Breast epithelium (tissue), 4 donors: ENCODE measurements at regions not wholly inside any gene's neighbourhood (a gene's known extent, or its start where the extent isn't known, plus 50 kb on each side); places are given as distances from the start of the nearest gene placed in this dataset.

Experiments used
- DNase-seq, 2 donors: peaks; one replicate each; pipeline ENCODE4 v3.0.0-alpha.2; 2019; ENCODE audit warnings: low spot score in 2 of 2
- H3K27ac ChIP-seq, 2 donors: fragments of 200-600 bp; sonication (generic) in 1 of 2; one replicate each; pipeline ENCODE4 v1.5.1; 2016 to 2019; ENCODE audit warnings: mild to moderate bottlenecking in 1 of 2
- H3K27me3 ChIP-seq, 2 donors: fragments of 200-600 bp; sonication (generic) in 1 of 2; one replicate each; pipeline versions ENCODE4 v1.5.1 to v1.6.0; 2017 to 2019; ENCODE audit warnings: control low read depth in 1 of 2, mild to moderate bottlenecking in 1 of 2
- H3K36me3 ChIP-seq: fragments of 200-600 bp; one replicate; pipeline ENCODE4 v1.5.1; 2019
- H3K4me1 ChIP-seq, 2 donors: fragments of 200-600 bp; sonication (generic); one replicate each; pipeline ENCODE4 v1.5.1; 2016 to 2019; ENCODE audit warnings: control low read depth in 1 of 2
- H3K4me3 ChIP-seq, 3 donors: fragments of 200-600 bp; sonication (generic); 1 replicate in 2 of 3; 2 replicates in 1 of 3; pipeline ENCODE4 v1.5.1; 2016 to 2019; ENCODE audit warnings: mild to moderate bottlenecking in 3 of 3, moderate library complexity in 2 of 3
- H3K9me3 ChIP-seq, 2 donors: fragments of 200-600 bp; sonication (generic) in 1 of 2; one replicate each; pipeline ENCODE4 v1.5.1; 2016 to 2019; ENCODE audit warnings: control low read depth in 1 of 2
- CTCF ChIP-seq, 3 donors: fragments of 450-650 bp; IDR thresholded peaks; one replicate each; pipeline ENCODE4 v1.5.1; 2016 to 2017; ENCODE audit warnings: antibody characterized with exemption in 3 of 3, mild to moderate bottlenecking in 3 of 3, moderate library complexity in 3 of 3
- POLR2A ChIP-seq: fragments of 450-650 bp; IDR thresholded peaks from one replicate; pipeline ENCODE4 v1.6.1; 2016; ENCODE audit warnings: antibody characterized with exemption, mild to moderate bottlenecking, moderate library complexity
- POLR2AphosphoS5 ChIP-seq, 3 donors: sonication (generic); formaldehyde crosslinking; IDR thresholded peaks; one replicate each; pipeline ENCODE4 v1.6.1; 2017; ENCODE audit warnings: antibody characterized with exemption in 3 of 3
- intact Hi-C: fragments of 100-400 bp; cut with DNase I; formaldehyde crosslinking; loops from one replicate; pipeline ENCODE4 v1.15.1; 2023; ENCODE audit warnings: low total_unique reads

GRCh38 chr19:31592456-31592855 lies 243.2 kb upstream of the TSHZ3 start:
- no peak for DNase-seq
- no peaks in the 10 kb centered on the region for H3K4me1 ChIP-seq
- intact Hi-C loops = no loop called here
- TF ChIP-seq CTCF (IDR thresholded peaks at IDR 0.05) (no peak), POLR2AphosphoS5 (IDR thresholded peaks at IDR 0.05) (no peak), POLR2A (no peak)
- H3K27me3 ChIP-seq = peaks cover 0 to 18% of the 10 kb centered on the region in 2 donors
- no peaks in the 10 kb centered on the region for H3K9me3 ChIP-seq
- H3K27ac ChIP-seq = no peak overlapping the region
- H3K4me3 ChIP-seq = no peak overlapping the region
- no peaks in the 10 kb centered on the region for H3K36me3 ChIP-seq

- no peaks in the 10 kb centered on the region for H3K36me3 ChIP-seq
- TF ChIP-seq CTCF (IDR thresholded peaks at IDR 0.05) = no peak
- no peak for TF ChIP-seq POLR2A
- TF ChIP-seq POLR2AphosphoS5 (IDR thresholded peaks at IDR 0.05) = no peak
- no peak overlapping the region for H3K4me3 ChIP-seq
- H3K27me3 ChIP-seq = peaks cover 0 to 11% of the 10 kb centered on the region in 2 donors
- no peaks in the 10 kb centered on the region for H3K4me1 ChIP-seq
- H3K27ac ChIP-seq = no peak overlapping the region
- no peaks in the 10 kb centered on the region for H3K9me3 ChIP-seq
- DNase-seq = no peak
- intact Hi-C loops = no loop called here
These were observed 245.5 kb upstream of the TSHZ3 start for GRCh38 chr19:31594701-31595100.

GRCh38 chr19:31595521-31595920 lies 246.3 kb upstream of the TSHZ3 start:
- TF ChIP-seq CTCF (IDR thresholded peaks at IDR 0.05) = no peak
- TF ChIP-seq POLR2A = no peak
- TF ChIP-seq POLR2AphosphoS5 (IDR thresholded peaks at IDR 0.05) = no peak
- H3K27me3 ChIP-seq = peaks cover 0 to 4% of the 10 kb centered on the region in 2 donors
- H3K27ac ChIP-seq = no peak overlapping the region
- intact Hi-C loops = no loop called here
- no peaks in the 10 kb centered on the region for H3K36me3 ChIP-seq
- no peaks in the 10 kb centered on the region for H3K9me3 ChIP-seq
- no peak for DNase-seq
- no peaks in the 10 kb centered on the region for H3K4me1 ChIP-seq
- H3K4me3 ChIP-seq = no peak overlapping the region

- Histone ChIP-seq H3K9me3 (no peaks in the 10 kb centered on the region), H3K4me3 (no peak overlapping the region), H3K27me3 (no peaks in the 10 kb centered on the region), H3K36me3 (no peaks in the 10 kb centered on the region), H3K4me1 (no peaks in the 10 kb centered on the region), H3K27ac (no peak overlapping the region)
- no peak for TF ChIP-seq POLR2A
- no peak for TF ChIP-seq CTCF (IDR thresholded peaks at IDR 0.05)
- TF ChIP-seq POLR2AphosphoS5 (IDR thresholded peaks at IDR 0.05) = no peak
- intact Hi-C loops = no loop called here
- no peak for DNase-seq
These were observed 247.5 kb upstream of the TSHZ3 start for GRCh38 chr19:31596751-31597150.

GRCh38 chr19:31597616-31598015 lies 248.4 kb upstream of the TSHZ3 start:
- Histone ChIP-seq H3K27me3 (no peaks in the 10 kb centered on the region), H3K36me3 (no peaks in the 10 kb centered on the region), H3K9me3 (no peaks in the 10 kb centered on the region), H3K27ac (no peak overlapping the region), H3K4me3 (no peak overlapping the region), H3K4me1 (no peaks in the 10 kb centered on the region)
- TF ChIP-seq POLR2AphosphoS5 (IDR thresholded peaks at IDR 0.05) = no peak
- TF ChIP-seq CTCF (IDR thresholded peaks at IDR 0.05) = no peak
- no peak for TF ChIP-seq POLR2A
- no peak for DNase-seq
- intact Hi-C loops = no loop called here
